ENCODE measurements at regions not wholly inside any gene's neighbourhood (a gene's known extent, or its start where the extent isn't known, plus 50 kb on each side); places are given as distances from the start of the nearest gene placed in this dataset.

- no peak for DNase-seq
Measured at GRCh38 chr5:5615569-5615968, 193.1 kb downstream of the ICE1 start.

GRCh38 chr5:5613261-5613990 is 190.9 kb downstream of the ICE1 start:
- no peak for DNase-seq

- no peak for DNase-seq
Measured at GRCh38 chr5:5612096-5612495, 189.6 kb downstream of the ICE1 start.

- no peak for DNase-seq
Measured at GRCh38 chr5:5609935-5610334, 187.5 kb downstream of the ICE1 start.

- DNase-seq: no peak
Measured at GRCh38 chr5:5605170-5605764, 182.8 kb downstream of the ICE1 start.

GRCh38 chr5:5602554-5602953 is 180.1 kb downstream of the ICE1 start:
- no peak for DNase-seq

GRCh38 chr5:5598547-5599113 is 176.2 kb downstream of the ICE1 start:
- DNase-seq: no peak

- no peak for DNase-seq
Measured at GRCh38 chr5:5593391-5593790, 170.9 kb downstream of the ICE1 start.

GRCh38 chr5:5592541-5592940 is 170.1 kb downstream of the ICE1 start:
- no peak for DNase-seq

GRCh38 chr5:5591567-5591966 is 169.1 kb downstream of the ICE1 start:
- DNase-seq: no peak

- DNase-seq: no peak
Measured at GRCh38 chr5:5589857-5590256, 167.4 kb downstream of the ICE1 start.

GRCh38 chr5:5588887-5589826 is 166.7 kb downstream of the ICE1 start:
- no peak for DNase-seq

- DNase-seq: no peak
Measured at GRCh38 chr5:5588386-5588785, 165.9 kb downstream of the ICE1 start.

GRCh38 chr5:5587474-5587873 is 165.0 kb downstream of the ICE1 start:
- DNase-seq: no peak

GRCh38 chr5:5586721-5587120 is 164.2 kb downstream of the ICE1 start:
- no peak for DNase-seq

- no peak for DNase-seq
Measured at GRCh38 chr5:5585751-5586341, 163.4 kb downstream of the ICE1 start.

- DNase-seq: no peak
Measured at GRCh38 chr5:5584751-5585150, 162.3 kb downstream of the ICE1 start.

- no peak for DNase-seq
Measured at GRCh38 chr5:5584236-5584745, 161.8 kb downstream of the ICE1 start.

- DNase-seq: no peak
Measured at GRCh38 chr5:5583832-5584231, 161.4 kb downstream of the ICE1 start.

- DNase-seq: no peak
Measured at GRCh38 chr5:5583023-5583765, 160.7 kb downstream of the ICE1 start.

- no peak for DNase-seq
Measured at GRCh38 chr5:5581080-5581479, 158.6 kb downstream of the ICE1 start.

GRCh38 chr5:5576744-5577143 is 154.3 kb downstream of the ICE1 start:
- DNase-seq: no peak
